Inferior parietal cortex (tissue), 1 donor: ENCODE measurements at regions not wholly inside any gene's neighbourhood (a gene's known extent, or its start where the extent isn't known, plus 50 kb on each side); places are given as distances from the start of the nearest gene placed in this dataset.
"Not testable (repeated sequence)": the region's sequence is repeated elsewhere in the genome, so short reads cannot be mapped to it uniquely, and the experiment has no call there.

Source experiments
- DNase-seq: peaks from one replicate; pipeline ENCODE4 v3.0.0-alpha.2; 2016; ENCODE audit errors: extremely low spot score

GRCh38 chr6:132199343-132199742 lies 201.9 kb downstream of the MOXD1 start:
- no peak for DNase-seq

- no peak for DNase-seq
Measured at GRCh38 chr6:132198896-132199295, 202.4 kb downstream of the MOXD1 start.

GRCh38 chr6:132198040-132198439 lies 203.2 kb downstream of the MOXD1 start:
- no peak for DNase-seq

GRCh38 chr6:132194529-132194928 lies 206.7 kb downstream of the MOXD1 start:
- no peak for DNase-seq

- no peak for DNase-seq
Measured at GRCh38 chr6:132192631-132193030, 208.6 kb downstream of the MOXD1 start.

- DNase-seq = no peak
Measured at GRCh38 chr6:132190815-132191175, 210.5 kb downstream of the MOXD1 start.

GRCh38 chr6:132190097-132190814 lies 211.0 kb downstream of the MOXD1 start:
- no peak for DNase-seq

GRCh38 chr6:132188556-132189264 lies 212.6 kb downstream of the MOXD1 start:
- DNase-seq = no peak

GRCh38 chr6:132187816-132188215 lies 213.5 kb downstream of the MOXD1 start:
- no peak for DNase-seq

GRCh38 chr6:132184966-132185365 lies 216.3 kb downstream of the MOXD1 start:
- DNase-seq = not testable (repeated sequence)

- no peak for DNase-seq
Measured at GRCh38 chr6:132179955-132180354, 221.3 kb downstream of the MOXD1 start.

- no peak for DNase-seq
Measured at GRCh38 chr6:132174919-132175318, 223.7 kb upstream of the CCN2 start.

- no peak for DNase-seq
Measured at GRCh38 chr6:132168961-132169360, 217.8 kb upstream of the CCN2 start.

- no peak for DNase-seq
Measured at GRCh38 chr6:132167929-132168892, 217.0 kb upstream of the CCN2 start.

- no peak for DNase-seq
Measured at GRCh38 chr6:132166526-132167051, 215.4 kb upstream of the CCN2 start.

GRCh38 chr6:132165677-132166076 lies 214.5 kb upstream of the CCN2 start:
- no peak for DNase-seq

GRCh38 chr6:132161283-132161682 lies 210.1 kb upstream of the CCN2 start:
- DNase-seq = peak; percentile 57

GRCh38 chr6:132153221-132153898 lies 202.2 kb upstream of the CCN2 start:
- no peak for DNase-seq

GRCh38 chr6:132147530-132148011 lies 196.4 kb upstream of the CCN2 start:
- DNase-seq = no peak

- no peak for DNase-seq
Measured at GRCh38 chr6:132144456-132144855, 193.3 kb upstream of the CCN2 start.

- no peak for DNase-seq
Measured at GRCh38 chr6:132143258-132143657, 192.1 kb upstream of the CCN2 start.
